SK-N-SH (cell line): ENCODE measurements at regions not wholly inside any gene's neighbourhood (a gene's known extent, or its start where the extent isn't known, plus 50 kb on each side); places are given as distances from the start of the nearest gene placed in this dataset.

Source experiments
- EP300 ChIP-seq, 2 experiments: IDR thresholded peaks; 2 replicates each; pipeline versions ENCODE4 v1.4.0 to v1.6.1; 2012; ENCODE audit warnings: borderline replicate concordance in 1 of 2, low read depth in 1 of 2, low read length in 1 of 2
- NRF1 ChIP-seq: IDR thresholded peaks from 2 replicates; pipeline ENCODE4 v1.6.1; 2012; ENCODE audit warnings: low read depth, mild to moderate bottlenecking, low read length
- RAD21 ChIP-seq: IDR thresholded peaks from 2 replicates; pipeline ENCODE4 v1.6.1; 2012; ENCODE audit warnings: mild to moderate bottlenecking, low read length
- RXRA ChIP-seq: IDR thresholded peaks from 2 replicates; pipeline ENCODE4 v1.4.0; 2012; ENCODE audit warnings: low read depth, mild to moderate bottlenecking, borderline replicate concordance
- SMC3 ChIP-seq: IDR thresholded peaks from 2 replicates; pipeline ENCODE4 v1.6.1; 2012; ENCODE audit warnings: low read depth, low read length, improper control_type of control experiment
- TF ChIP-seq, protein P1 (sequence below): fragments of 200-600 bp; sonication (generic); IDR thresholded peaks from 2 replicates; pipeline ENCODE4 v1.6.1; 2017; ENCODE audit warnings: antibody characterized with exemption, mild to moderate bottlenecking, moderate library complexity

- no peak for TF ChIP-seq EP300 (IDR thresholded peaks at IDR 0.05; ENCODE audit: borderline replicate concordance in 1 of 2, low read depth in 1 of 2, low read length in 1 of 2)
- TF ChIP-seq SMC3, result no peak
- TF ChIP-seq, protein P1, sequence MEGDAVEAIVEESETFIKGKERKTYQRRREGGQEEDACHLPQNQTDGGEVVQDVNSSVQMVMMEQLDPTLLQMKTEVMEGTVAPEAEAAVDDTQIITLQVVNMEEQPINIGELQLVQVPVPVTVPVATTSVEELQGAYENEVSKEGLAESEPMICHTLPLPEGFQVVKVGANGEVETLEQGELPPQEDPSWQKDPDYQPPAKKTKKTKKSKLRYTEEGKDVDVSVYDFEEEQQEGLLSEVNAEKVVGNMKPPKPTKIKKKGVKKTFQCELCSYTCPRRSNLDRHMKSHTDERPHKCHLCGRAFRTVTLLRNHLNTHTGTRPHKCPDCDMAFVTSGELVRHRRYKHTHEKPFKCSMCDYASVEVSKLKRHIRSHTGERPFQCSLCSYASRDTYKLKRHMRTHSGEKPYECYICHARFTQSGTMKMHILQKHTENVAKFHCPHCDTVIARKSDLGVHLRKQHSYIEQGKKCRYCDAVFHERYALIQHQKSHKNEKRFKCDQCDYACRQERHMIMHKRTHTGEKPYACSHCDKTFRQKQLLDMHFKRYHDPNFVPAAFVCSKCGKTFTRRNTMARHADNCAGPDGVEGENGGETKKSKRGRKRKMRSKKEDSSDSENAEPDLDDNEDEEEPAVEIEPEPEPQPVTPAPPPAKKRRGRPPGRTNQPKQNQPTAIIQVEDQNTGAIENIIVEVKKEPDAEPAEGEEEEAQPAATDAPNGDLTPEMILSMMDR, result no peak
- no peak for TF ChIP-seq RXRA
- TF ChIP-seq RAD21, result no peak
- TF ChIP-seq NRF1, result no peak
Observed at GRCh38 chr2:88860421-88861075, 169.1 kb downstream of the RPIA start.
